ENCODE measurements at regions not wholly inside any gene's neighbourhood (a gene's known extent, or its start where the extent isn't known, plus 50 kb on each side); places are given as distances from the start of the nearest gene placed in this dataset.

DNA sequence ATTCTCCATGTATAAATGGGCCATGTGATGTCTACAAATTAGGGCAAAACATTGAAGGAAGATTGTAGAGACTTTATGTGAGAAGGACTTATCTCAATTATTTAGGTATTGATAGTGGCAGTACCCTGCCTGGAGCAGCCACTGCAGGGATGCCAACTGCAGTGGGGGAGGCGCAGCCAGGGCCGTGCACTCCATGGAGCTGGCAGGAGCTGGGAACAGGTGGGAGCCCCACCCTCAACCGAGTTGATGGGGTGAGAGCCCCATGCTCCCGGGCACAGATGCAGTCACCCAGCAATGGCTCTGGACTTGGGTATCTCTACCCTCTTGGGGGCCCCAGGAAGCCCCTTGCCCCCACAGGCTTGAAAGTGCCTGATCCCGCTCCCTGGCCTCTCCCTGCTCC lies 564.3 kb downstream of the SLC4A3 start:
- TF ChIP-seq CTCF (tag by site-specific recombination; IDR thresholded peaks at IDR 0.05) (no peak), ZNF404 (tag by site-specific recombination; IDR thresholded peaks at IDR 0.05) (no peak), ZNF558 (tag by site-specific recombination; IDR thresholded peaks at IDR 0.05) (no peak), ZNF157 (tag by site-specific recombination; IDR thresholded peaks at IDR 0.05) (no peak), PBX3 (CRISPR knock-in tag; IDR thresholded peaks at IDR 0.05) (no peak), ZNF792 (tag by site-specific recombination; IDR thresholded peaks at IDR 0.05) (no peak), ZNF501 (tag by site-specific recombination; IDR thresholded peaks at IDR 0.05) (no peak), ZNF350 (tag by site-specific recombination; IDR thresholded peaks at IDR 0.05) (no peak), MZF1 (tag by site-specific recombination; IDR thresholded peaks at IDR 0.05; ENCODE audit: borderline replicate concordance) (no peak), ZNF549 (tag by site-specific recombination; IDR thresholded peaks at IDR 0.05) (no peak), ZNF843 (tag by site-specific recombination; IDR thresholded peaks at IDR 0.05) (no peak), ZNF416 (tag by site-specific recombination; IDR thresholded peaks at IDR 0.05) (no peak), ATF2 (tag by site-specific recombination; IDR thresholded peaks at IDR 0.05; ENCODE audit: low read depth) (no peak), ZNF513 (tag by site-specific recombination; IDR thresholded peaks at IDR 0.05) (no peak)
